GM23338 (cell line): ENCODE measurements at regions not wholly inside any gene's neighbourhood (a gene's known extent, or its start where the extent isn't known, plus 50 kb on each side); places are given as distances from the start of the nearest gene placed in this dataset.

ENCODE experiments used
- ATAC-seq: fragments of 200-7000 bp; cut with Tn5 transposase; 3 replicates; pipeline ENCODE4 v1.9.1; 2020
- DNase-seq: peaks from one replicate; pipeline ENCODE4 v3.0.0-alpha.2; 2015; ENCODE audit warnings: low spot score
- H2AFZ ChIP-seq: fragments of 200-600 bp; sonication (generic); 2 replicates; pipeline ENCODE4 v1.8.0; 2016; ENCODE audit warnings: antibody characterized with exemption, mild to moderate bottlenecking, moderate library complexity
- H3F3A ChIP-seq: fragments of 200-600 bp; sonication (generic); replicated peaks from 2 replicates; pipeline ENCODE4 v1.8.0; 2017; ENCODE audit warnings: antibody characterized with exemption, mixed run types, low read depth
- H3K27ac ChIP-seq: fragments of 200-600 bp; sonication (generic); 2 replicates; pipeline ENCODE4 v1.6.1; 2016; ENCODE audit warnings: low read depth
- H3K27me3 ChIP-seq: fragments of 200-600 bp; sonication (generic); 2 replicates; pipeline ENCODE4 v1.8.0; 2016; ENCODE audit warnings: mild to moderate bottlenecking, mixed run types, moderate library complexity; ENCODE audit not compliant: insufficient read depth
- H3K36me3 ChIP-seq: fragments of 200-600 bp; sonication (generic); 2 replicates; pipeline ENCODE4 v1.8.0; 2016; ENCODE audit warnings: mild to moderate bottlenecking; ENCODE audit not compliant: insufficient read depth
- H3K4me1 ChIP-seq: fragments of 200-600 bp; sonication (generic); 2 replicates; pipeline ENCODE4 v1.8.0; 2016; ENCODE audit warnings: mild to moderate bottlenecking, moderate library complexity; ENCODE audit not compliant: insufficient read depth
- H3K4me2 ChIP-seq: fragments of 200-600 bp; sonication (generic); 2 replicates; pipeline ENCODE4 v1.7.1; 2017; ENCODE audit warnings: mixed run types
- H3K4me3 ChIP-seq: fragments of 200-600 bp; sonication (generic); 2 replicates; pipeline ENCODE4 v1.6.1; 2016; ENCODE audit warnings: mixed run types
- H3K79me2 ChIP-seq: fragments of 200-600 bp; sonication (generic); replicated peaks from 2 replicates; pipeline ENCODE4 v1.8.0; 2017; ENCODE audit warnings: mild to moderate bottlenecking; ENCODE audit not compliant: insufficient read depth
- H3K9me2 ChIP-seq: fragments of 200-600 bp; sonication (generic); 2 replicates; pipeline ENCODE4 v1.8.0; 2017; ENCODE audit not compliant: insufficient read depth
- H4K20me1 ChIP-seq: fragments of 200-600 bp; sonication (generic); replicated peaks from 2 replicates; pipeline ENCODE4 v1.8.0; 2017; ENCODE audit warnings: mild to moderate bottlenecking; ENCODE audit not compliant: insufficient read depth
- H3K27ac Mint-ChIP-seq: 2 replicates; pipeline ENCODE4 v1.8.0; 2020; ENCODE audit warnings: inconsistent platforms, mild to moderate bottlenecking, moderate library complexity, mixed read lengths
- H3K27me3 Mint-ChIP-seq: 3 replicates; pipeline ENCODE4 v1.8.0; 2022; ENCODE audit warnings: low read depth, mild to moderate bottlenecking, moderate library complexity, mixed read lengths, inconsistent platforms; ENCODE audit not compliant: insufficient read depth, poor library complexity
- H3K36me3 Mint-ChIP-seq: 3 replicates; pipeline ENCODE4 v1.8.0; 2021; ENCODE audit warnings: low read depth, mild to moderate bottlenecking, inconsistent platforms, moderate library complexity, mixed read lengths
- H3K4me1 Mint-ChIP-seq: 3 replicates; pipeline ENCODE4 v1.8.0; 2020; ENCODE audit warnings: mild to moderate bottlenecking, inconsistent platforms, mixed read lengths
- H3K4me3 Mint-ChIP-seq: 3 replicates; pipeline ENCODE4 v1.8.0; 2021; ENCODE audit warnings: moderate library complexity, mild to moderate bottlenecking, inconsistent platforms, mixed read lengths
- H3K9me3 Mint-ChIP-seq: 3 replicates; pipeline ENCODE4 v1.8.0; 2020; ENCODE audit warnings: moderate library complexity, mild to moderate bottlenecking, inconsistent platforms, mixed read lengths
- CREB1 ChIP-seq: fragments of 250-450 bp; sonication (Bioruptor Pico); IDR thresholded peaks from 2 replicates; pipeline ENCODE4 v1.5.0; 2020; ENCODE audit warnings: low read depth, mild to moderate bottlenecking, moderate library complexity
- CTCF ChIP-seq, 2 experiments: fragments of 200-600 bp in 1 of 2; sonication (generic) in 1 of 2; conservative IDR thresholded peaks; 2 replicates each; pipeline versions ENCODE4 v1.5.1 to v1.6.1; 2016 to 2017; ENCODE audit warnings: antibody characterized with exemption in 2 of 2, low read depth in 2 of 2, mild to moderate bottlenecking in 2 of 2, moderate library complexity in 1 of 2
- ETS1 ChIP-seq: IDR thresholded peaks from 2 replicates; pipeline ENCODE4 v1.6.1; 2016; ENCODE audit warnings: antibody characterized with exemption
- EZH2 ChIP-seq: fragments of 200-600 bp; sonication (generic); IDR thresholded peaks from one replicate; pipeline ENCODE4 v1.8.0; 2017; ENCODE audit warnings: antibody characterized with exemption, mild to moderate bottlenecking, low read depth; ENCODE audit not compliant: unreplicated experiment
- EZH2phosphoT487 ChIP-seq: fragments of 200-600 bp; sonication (generic); IDR thresholded peaks from one replicate; pipeline ENCODE4 v1.8.1; 2018; ENCODE audit warnings: antibody characterized with exemption; ENCODE audit not compliant: unreplicated experiment
- JUNB ChIP-seq: IDR thresholded peaks from one replicate; pipeline ENCODE4 v1.6.1; 2016; ENCODE audit warnings: antibody characterized with exemption; ENCODE audit not compliant: unreplicated experiment
- NANOG ChIP-seq: IDR thresholded peaks from 2 replicates; pipeline ENCODE4 v1.6.1; 2016; ENCODE audit warnings: antibody characterized with exemption, borderline replicate concordance
- POLR2AphosphoS5 ChIP-seq: IDR thresholded peaks from 2 replicates; pipeline ENCODE4 v1.6.1; 2016; ENCODE audit warnings: antibody characterized with exemption, low read depth
- REST ChIP-seq: IDR thresholded peaks from one replicate; pipeline ENCODE4 v1.6.1; 2018; ENCODE audit warnings: antibody characterized with exemption; ENCODE audit not compliant: unreplicated experiment
- STAT1 ChIP-seq: IDR thresholded peaks from one replicate; pipeline ENCODE4 v1.6.1; 2016; ENCODE audit warnings: antibody characterized with exemption; ENCODE audit not compliant: unreplicated experiment
- ZNF114 ChIP-seq: fragments of 250-450 bp; sonication (Bioruptor Pico); IDR thresholded peaks from 2 replicates; pipeline ENCODE4 v1.5.0; 2020; ENCODE audit warnings: mild to moderate bottlenecking, moderate library complexity
- ZNF331 ChIP-seq: fragments of 250-450 bp; sonication (Bioruptor Pico); IDR thresholded peaks from 2 replicates; pipeline ENCODE4 v1.5.0; 2020; ENCODE audit warnings: low read depth, mild to moderate bottlenecking, moderate library complexity
- ZNF462 ChIP-seq: fragments of 250-450 bp; sonication (Bioruptor Pico); IDR thresholded peaks from 2 replicates; pipeline ENCODE4 v1.5.0; 2020; ENCODE audit warnings: mild to moderate bottlenecking, moderate library complexity

- H3K27me3 Mint-ChIP-seq, result peaks cover 3% of the 10 kb centered on the region
- Histone ChIP-seq H3K4me2 (no peak overlapping the region), H2AFZ (no peak overlapping the region), H4K20me1 (no peaks in the 10 kb centered on the region), H3K27me3 (no peaks in the 10 kb centered on the region), H3K79me2 (no peaks in the 10 kb centered on the region), H3K4me3 (no peak overlapping the region), H3K36me3 (no peaks in the 10 kb centered on the region; the same call in 1 of the 2 replicates), H3K4me1 (no peaks in the 10 kb centered on the region), H3F3A (no peaks in the 10 kb centered on the region), H3K27ac (no peak overlapping the region), H3K9me2 (no peaks in the 10 kb centered on the region; the same call in 1 of the 2 replicates)
- no peaks in the 10 kb centered on the region for H3K36me3 Mint-ChIP-seq
- no peak overlapping the region for H3K4me3 Mint-ChIP-seq
- ATAC-seq (no peak), DNase-seq (no peak)
- no peak for TF ChIP-seq ZNF462
- no peak for TF ChIP-seq ETS1
- no peak for TF ChIP-seq JUNB
- no peak for TF ChIP-seq EZH2phosphoT487
- no peak for TF ChIP-seq NANOG
- TF ChIP-seq CREB1 (CRISPR knock-in tag), result no peak
- TF ChIP-seq REST, result no peak
- TF ChIP-seq ZNF114 (CRISPR knock-in tag), result no peak
- no peak for TF ChIP-seq STAT1
- TF ChIP-seq ZNF331 (CRISPR knock-in tag), result no peak
- no peak for TF ChIP-seq POLR2AphosphoS5
- TF ChIP-seq EZH2, result no peak
- TF ChIP-seq CTCF (conservative IDR thresholded peaks at IDR 0.05; ENCODE audit: low read depth in 2 of 2), result no peak
- H3K9me3 Mint-ChIP-seq, result no peaks in the 10 kb centered on the region
- no peaks in the 10 kb centered on the region for H3K4me1 Mint-ChIP-seq
- no peak overlapping the region for H3K27ac Mint-ChIP-seq
Measured at GRCh38 chr7:118028226-118028625, 155.0 kb upstream of the CTTNBP2 start.
